Esophagus muscularis mucosa (tissue), 3 donors: ENCODE measurements at regions not wholly inside any gene's neighbourhood (a gene's known extent, or its start where the extent isn't known, plus 50 kb on each side); places are given as distances from the start of the nearest gene placed in this dataset.

Experiments
- CTCF ChIP-seq, 3 experiments: fragments of 200-600 bp in 2 of 3; fragments of 450-650 bp in 1 of 3; sonication (generic) in 2 of 3; IDR thresholded peaks; one replicate each; pipeline ENCODE4 v1.5.1; 2017 to 2019; ENCODE audit warnings: antibody characterized with exemption in 3 of 3, mild to moderate bottlenecking in 2 of 3, moderate library complexity in 1 of 3
- POLR2A ChIP-seq: fragments of 450-650 bp; IDR thresholded peaks from one replicate; pipeline ENCODE4 v1.6.1; 2017; ENCODE audit warnings: antibody characterized with exemption, moderate library complexity, mild to moderate bottlenecking, low read depth
- POLR2AphosphoS5 ChIP-seq, 2 donors: sonication (generic); formaldehyde crosslinking; IDR thresholded peaks; one replicate each; pipeline ENCODE4 v1.6.1; 2017; ENCODE audit warnings: antibody characterized with exemption in 2 of 2

DNA sequence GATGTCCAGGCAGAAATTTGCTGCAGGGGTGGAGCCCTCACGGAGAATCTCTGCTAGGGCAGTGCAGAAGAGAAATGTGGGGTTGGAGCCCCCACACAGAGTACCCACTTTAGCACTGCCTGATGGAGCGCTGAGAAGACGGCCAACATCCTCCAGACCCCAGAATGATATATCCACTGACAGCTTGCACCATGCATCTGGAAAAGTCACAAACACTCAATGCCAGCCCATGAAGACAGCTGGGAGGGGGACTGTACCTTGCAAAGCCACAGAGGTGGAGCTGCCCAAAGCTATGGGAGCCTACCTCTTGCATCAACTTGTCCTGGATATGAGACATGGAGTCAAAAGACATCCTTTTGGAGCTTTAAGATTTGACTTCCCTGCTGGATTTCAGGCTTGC is 426.3 kb upstream of the FAM174A start:
- TF ChIP-seq CTCF (IDR thresholded peaks at IDR 0.05): no peak
- no peak for TF ChIP-seq POLR2AphosphoS5 (IDR thresholded peaks at IDR 0.05)
- TF ChIP-seq POLR2A: no peak
